IPS DF 19.7 (cell line): ENCODE measurements at regions not wholly inside any gene's neighbourhood (a gene's known extent, or its start where the extent isn't known, plus 50 kb on each side); places are given as distances from the start of the nearest gene placed in this dataset.

ENCODE experiments used
- DNase-seq: peaks from one replicate; pipeline ENCODE4 v3.0.0-alpha.2; 2013; ENCODE audit warnings: low read depth, low spot score

GRCh38 chr7:97466999-97467740 is 264.7 kb upstream of the TAC1 start:
- DNase-seq = no peak

GRCh38 chr7:97468493-97468892 is 263.4 kb upstream of the TAC1 start:
- DNase-seq = no peak

- DNase-seq = no peak
Measured at GRCh38 chr7:97470726-97471125, 261.2 kb upstream of the TAC1 start.

GRCh38 chr7:97471491-97471890 is 260.4 kb upstream of the TAC1 start:
- no peak for DNase-seq

- DNase-seq = no peak
Measured at GRCh38 chr7:97479740-97480290, 252.1 kb upstream of the TAC1 start.

GRCh38 chr7:97480772-97481390 is 251.0 kb upstream of the TAC1 start:
- DNase-seq = no peak

GRCh38 chr7:97495487-97495886 is 236.4 kb upstream of the TAC1 start:
- no peak for DNase-seq

- DNase-seq = no peak
Measured at GRCh38 chr7:97499204-97499603, 232.7 kb upstream of the TAC1 start.

GRCh38 chr7:97503367-97504094 is 228.4 kb upstream of the TAC1 start:
- no peak for DNase-seq

GRCh38 chr7:97506728-97507127 is 225.2 kb upstream of the TAC1 start:
- no peak for DNase-seq

GRCh38 chr7:97512441-97513207 is 219.3 kb upstream of the TAC1 start:
- DNase-seq = no peak

GRCh38 chr7:97513326-97513725 is 218.6 kb upstream of the TAC1 start:
- no peak for DNase-seq

- DNase-seq = no peak
Measured at GRCh38 chr7:97541188-97541587, 190.7 kb upstream of the TAC1 start.

GRCh38 chr7:97555857-97556421 is 175.9 kb upstream of the TAC1 start:
- no peak for DNase-seq

- no peak for DNase-seq
Measured at GRCh38 chr7:97565665-97566064, 166.2 kb upstream of the TAC1 start.

GRCh38 chr7:97573065-97573464 is 158.8 kb upstream of the TAC1 start:
- no peak for DNase-seq

GRCh38 chr7:97576043-97576442 is 155.8 kb upstream of the TAC1 start:
- no peak for DNase-seq

- DNase-seq = no peak
Measured at GRCh38 chr7:97578225-97578624, 153.7 kb upstream of the TAC1 start.

- no peak for DNase-seq
Measured at GRCh38 chr7:97580205-97580604, 151.7 kb upstream of the TAC1 start.

- DNase-seq = no peak
Measured at GRCh38 chr7:97595439-97595838, 136.4 kb upstream of the TAC1 start.

- DNase-seq = no peak
Measured at GRCh38 chr7:97601931-97602457, 129.9 kb upstream of the TAC1 start.
